ENCODE measurements at regions not wholly inside any gene's neighbourhood (a gene's known extent, or its start where the extent isn't known, plus 50 kb on each side); places are given as distances from the start of the nearest gene placed in this dataset.
"Not testable (repeated sequence)": the region's sequence is repeated elsewhere in the genome, so short reads cannot be mapped to it uniquely, and the experiment has no call there.

DNA sequence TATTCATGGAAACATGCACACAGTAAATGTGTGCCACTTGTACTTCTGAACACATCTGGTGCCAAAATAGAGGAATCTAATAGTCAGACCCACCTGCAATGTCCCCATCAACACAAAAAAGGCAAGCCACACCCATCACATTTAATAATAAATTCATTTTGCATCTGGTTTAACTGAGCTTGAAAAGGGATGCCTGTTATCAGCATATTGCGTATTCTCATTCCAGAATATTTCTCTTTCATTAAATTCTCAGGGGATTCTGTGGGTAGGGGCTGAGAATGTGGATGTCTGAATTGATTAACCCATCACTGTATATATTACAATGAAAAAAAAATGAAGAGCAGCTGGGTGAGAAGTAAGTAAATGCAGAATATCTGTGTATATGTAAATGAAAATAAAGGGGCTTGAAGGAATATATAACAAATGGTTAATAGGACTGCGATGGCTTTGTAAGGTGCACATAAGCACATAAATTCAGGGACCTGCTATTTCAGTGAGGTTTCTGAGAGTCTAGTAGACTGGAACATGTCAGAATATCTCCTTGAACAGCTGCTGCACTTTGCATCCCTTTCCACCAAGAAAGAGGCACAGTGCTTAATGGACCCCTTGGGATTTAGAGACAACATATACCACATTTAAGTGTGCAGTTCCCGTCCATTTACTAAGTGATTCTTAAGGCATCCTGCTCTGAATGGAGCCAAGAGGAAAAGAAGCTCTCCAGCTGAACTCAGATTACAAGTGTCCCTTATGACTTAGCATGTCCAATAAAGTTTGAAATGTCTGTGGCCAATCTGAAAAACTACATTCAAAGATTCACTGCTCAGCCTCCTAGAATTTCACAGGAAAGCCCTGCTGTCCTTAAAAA is 104.1 kb upstream of the NIPBL start:
- DNase-seq = no peak
- peaks cover 4% of the 10 kb centered on the region for H3K27me3 Mint-ChIP-seq (ENCODE audit: low read depth, poor library complexity)
- H3K27ac Mint-ChIP-seq = no peak overlapping the region
- peaks cover 11% of the 10 kb centered on the region for H3K4me1 Mint-ChIP-seq
- H3K36me3 Mint-ChIP-seq (ENCODE audit: low read depth) = no peaks in the 10 kb centered on the region
- no peak overlapping the region for H3K4me3 Mint-ChIP-seq
- TF ChIP-seq, protein P1, sequence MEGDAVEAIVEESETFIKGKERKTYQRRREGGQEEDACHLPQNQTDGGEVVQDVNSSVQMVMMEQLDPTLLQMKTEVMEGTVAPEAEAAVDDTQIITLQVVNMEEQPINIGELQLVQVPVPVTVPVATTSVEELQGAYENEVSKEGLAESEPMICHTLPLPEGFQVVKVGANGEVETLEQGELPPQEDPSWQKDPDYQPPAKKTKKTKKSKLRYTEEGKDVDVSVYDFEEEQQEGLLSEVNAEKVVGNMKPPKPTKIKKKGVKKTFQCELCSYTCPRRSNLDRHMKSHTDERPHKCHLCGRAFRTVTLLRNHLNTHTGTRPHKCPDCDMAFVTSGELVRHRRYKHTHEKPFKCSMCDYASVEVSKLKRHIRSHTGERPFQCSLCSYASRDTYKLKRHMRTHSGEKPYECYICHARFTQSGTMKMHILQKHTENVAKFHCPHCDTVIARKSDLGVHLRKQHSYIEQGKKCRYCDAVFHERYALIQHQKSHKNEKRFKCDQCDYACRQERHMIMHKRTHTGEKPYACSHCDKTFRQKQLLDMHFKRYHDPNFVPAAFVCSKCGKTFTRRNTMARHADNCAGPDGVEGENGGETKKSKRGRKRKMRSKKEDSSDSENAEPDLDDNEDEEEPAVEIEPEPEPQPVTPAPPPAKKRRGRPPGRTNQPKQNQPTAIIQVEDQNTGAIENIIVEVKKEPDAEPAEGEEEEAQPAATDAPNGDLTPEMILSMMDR (IDR thresholded peaks at IDR 0.05) = no peak
- peaks cover 16% of the 10 kb centered on the region for H3K9me3 Mint-ChIP-seq

DNA sequence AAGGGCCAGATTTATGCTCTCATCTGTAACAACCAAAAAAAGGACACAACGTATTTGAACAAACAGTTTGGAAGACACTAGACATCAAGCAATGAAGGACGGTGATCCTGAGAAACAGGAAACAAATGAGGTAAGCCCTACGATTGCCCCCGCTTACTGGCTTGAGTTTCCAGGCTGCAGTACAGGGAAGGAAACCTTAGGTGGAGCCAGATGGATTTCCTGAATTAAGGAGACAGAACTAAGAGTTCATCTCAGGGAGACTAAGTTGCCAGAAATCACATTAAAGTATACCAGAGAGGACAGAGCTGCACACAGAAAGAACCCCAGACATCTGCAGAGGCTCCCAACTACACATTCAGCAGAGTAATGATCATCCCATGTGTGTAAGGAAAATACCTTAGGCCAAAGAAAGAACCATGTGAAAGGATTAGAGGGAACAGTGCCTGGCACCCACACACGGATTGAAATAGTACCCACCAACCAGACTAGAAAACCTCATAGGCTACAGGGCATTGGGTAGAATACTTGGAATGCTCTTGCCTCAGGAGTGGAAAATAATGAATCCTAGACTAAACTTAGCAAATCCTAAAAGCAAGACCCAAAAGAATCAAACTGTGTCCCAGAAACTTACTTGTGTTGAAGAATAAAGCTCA is 99.3 kb upstream of the NIPBL start:
- H3K27ac Mint-ChIP-seq = no peak overlapping the region

DNA sequence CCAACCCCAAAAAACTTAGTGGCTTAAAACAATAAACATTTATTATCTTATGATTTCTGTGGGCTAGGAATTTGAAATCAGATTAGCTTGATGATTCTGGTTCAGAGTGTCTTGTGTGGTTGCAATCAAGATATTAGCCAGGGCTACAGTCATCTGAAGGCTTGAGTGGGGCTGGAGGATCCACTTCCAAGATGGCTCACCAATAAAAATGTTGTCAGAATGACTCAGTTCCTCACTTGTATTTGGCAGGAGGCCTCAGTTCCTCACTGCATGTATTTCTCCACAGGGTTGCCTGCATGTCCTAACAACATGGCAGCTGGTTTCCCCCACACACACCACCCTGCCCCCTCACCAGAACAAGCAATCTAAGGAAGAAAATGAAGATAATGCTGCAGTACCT is 98.2 kb upstream of the NIPBL start:
- no peak overlapping the region for H3K27ac Mint-ChIP-seq
- peaks cover 4% of the 10 kb centered on the region for H3K36me3 Mint-ChIP-seq (ENCODE audit: low read depth)
- no peak overlapping the region for H3K4me3 Mint-ChIP-seq

More for the DNA sequence above, 99.3 kb upstream of the NIPBL start:
- H3K27me3 Mint-ChIP-seq (ENCODE audit: low read depth, poor library complexity) = no peaks in the 10 kb centered on the region
- H3K4me3 Mint-ChIP-seq = no peak overlapping the region
- peak; percentile 18 for DNase-seq
- H3K36me3 Mint-ChIP-seq (ENCODE audit: low read depth) = peaks cover 4% of the 10 kb centered on the region
- H3K9me3 Mint-ChIP-seq = peaks cover 6% of the 10 kb centered on the region
- TF ChIP-seq, protein P1 (IDR thresholded peaks at IDR 0.05) = peak; percentile 46
- H3K4me1 Mint-ChIP-seq = peaks cover 11% of the 10 kb centered on the region

DNA sequence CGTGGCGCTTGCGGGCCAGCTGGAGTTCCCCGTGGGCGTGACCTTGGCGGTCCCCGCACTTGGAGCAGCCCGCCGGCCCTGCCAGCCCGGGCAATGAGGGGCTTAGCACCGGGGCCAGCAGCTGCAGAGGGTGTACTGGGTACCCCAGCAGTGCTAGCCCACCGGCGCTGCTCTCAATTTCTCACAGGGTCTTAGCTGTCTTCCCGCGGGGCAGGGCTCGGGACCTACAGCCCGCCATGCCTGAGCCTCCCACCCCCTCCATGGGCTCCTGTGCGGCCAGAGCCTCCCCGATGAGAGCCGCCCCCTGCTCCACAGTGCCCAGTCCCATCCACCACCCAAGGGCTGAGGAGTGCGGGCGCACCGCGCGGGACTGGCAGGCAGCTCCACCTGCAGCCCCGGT is 94.0 kb upstream of the NIPBL start:
- not testable (repeated sequence) for H3K4me1 Mint-ChIP-seq; DNase-seq; H3K36me3 Mint-ChIP-seq (ENCODE audit: low read depth); H3K4me3 Mint-ChIP-seq; H3K27me3 Mint-ChIP-seq (ENCODE audit: low read depth, poor library complexity); H3K27ac Mint-ChIP-seq
- H3K9me3 Mint-ChIP-seq = peaks cover 23% of the 10 kb centered on the region

More for the DNA sequence above, 98.2 kb upstream of the NIPBL start:
- TF ChIP-seq, protein P1 (IDR thresholded peaks at IDR 0.05) = no peak
- DNase-seq = no peak
- H3K9me3 Mint-ChIP-seq = peaks cover 10% of the 10 kb centered on the region
- H3K27me3 Mint-ChIP-seq (ENCODE audit: low read depth, poor library complexity) = no peaks in the 10 kb centered on the region
- H3K4me1 Mint-ChIP-seq = peaks cover 8% of the 10 kb centered on the region

DNA sequence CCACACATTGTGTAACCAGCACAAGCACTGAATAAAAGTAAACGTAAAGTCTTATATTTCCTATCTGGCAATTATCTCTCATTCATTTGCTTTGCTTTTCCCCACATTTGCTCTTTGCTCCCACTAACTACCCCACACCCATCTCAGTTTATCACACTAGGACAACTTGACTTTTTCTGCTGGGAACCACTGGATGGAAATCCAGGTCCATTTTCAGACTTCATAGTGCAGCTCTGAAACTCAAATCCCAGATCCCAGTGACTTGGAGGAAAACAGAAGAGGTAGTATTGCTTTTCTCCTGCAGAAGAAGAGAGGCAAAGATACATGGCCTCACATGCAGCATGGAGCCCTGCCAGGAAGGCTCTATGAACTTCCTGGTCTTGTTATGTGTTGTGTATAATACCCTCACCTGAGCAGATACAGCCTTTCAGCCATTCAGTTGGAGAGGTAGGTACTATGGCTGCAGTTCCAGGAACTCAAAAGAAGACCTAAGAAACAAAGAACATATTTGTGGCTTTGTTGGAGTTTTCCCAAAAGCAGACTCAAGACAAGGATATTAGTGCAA is 90.0 kb upstream of the NIPBL start:
- peaks cover 23% of the 10 kb centered on the region for H3K9me3 Mint-ChIP-seq
- TF ChIP-seq, protein P1 (IDR thresholded peaks at IDR 0.05) = no peak
- H3K4me3 Mint-ChIP-seq = no peak overlapping the region
- H3K27ac Mint-ChIP-seq = peak overlapping the region; percentile 10
- peaks cover 4% of the 10 kb centered on the region for H3K36me3 Mint-ChIP-seq (ENCODE audit: low read depth)
- no peak for DNase-seq
- peaks cover 12% of the 10 kb centered on the region for H3K27me3 Mint-ChIP-seq (ENCODE audit: low read depth, poor library complexity)
- H3K4me1 Mint-ChIP-seq = peaks cover 16% of the 10 kb centered on the region

DNA sequence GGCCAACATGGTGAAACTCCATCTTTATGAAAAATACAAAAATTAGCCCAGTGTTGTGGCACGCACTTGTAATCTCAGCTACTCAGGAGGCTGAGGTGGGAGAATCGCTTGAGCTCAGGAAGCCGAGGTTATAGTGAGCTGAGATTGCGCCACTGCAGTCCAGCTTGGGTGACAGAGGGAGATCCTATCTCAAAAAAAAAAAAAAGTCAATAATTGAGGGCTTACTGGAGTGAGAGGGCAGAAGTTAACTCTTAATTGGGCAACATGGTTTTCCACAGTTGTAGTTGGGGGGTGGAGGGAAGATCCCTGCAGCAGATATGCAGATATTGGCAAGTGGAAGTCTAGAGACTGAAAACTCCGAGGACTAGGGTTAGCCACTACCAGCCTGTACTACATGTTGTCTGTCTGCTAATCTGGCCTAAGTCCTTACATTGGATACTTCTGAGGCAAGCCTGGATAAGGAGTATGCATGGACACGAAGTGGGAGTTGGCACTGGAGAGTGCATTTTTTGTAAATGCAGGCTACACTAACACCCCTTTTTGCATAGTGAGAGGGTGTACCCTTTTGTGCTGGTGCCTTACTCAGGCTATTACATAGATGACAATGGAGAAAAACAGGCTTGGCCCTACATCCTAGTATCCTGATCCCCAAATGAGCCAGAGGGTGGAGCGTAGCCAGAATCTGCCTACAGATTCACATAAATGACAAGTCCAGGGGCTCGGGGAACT is 89.0 kb upstream of the NIPBL start:
- Mint-ChIP-seq H3K9me3 (peaks cover 18% of the 10 kb centered on the region), H3K4me1 (peaks cover 16% of the 10 kb centered on the region), H3K27ac (no peak overlapping the region), H3K27me3 (ENCODE audit: low read depth, poor library complexity) (peaks cover 16% of the 10 kb centered on the region), H3K36me3 (ENCODE audit: low read depth) (no peaks in the 10 kb centered on the region), H3K4me3 (no peak overlapping the region)
- no peak for DNase-seq
- TF ChIP-seq, protein P1 (IDR thresholded peaks at IDR 0.05) = no peak
